GM18498 (cell line): ENCODE measurements at regions not wholly inside any gene's neighbourhood (a gene's known extent, or its start where the extent isn't known, plus 50 kb on each side); places are given as distances from the start of the nearest gene placed in this dataset.
"Not testable (repeated sequence)": the region's sequence is repeated elsewhere in the genome, so short reads cannot be mapped to it uniquely, and the experiment has no call there.

Experiments used
- ATAC-seq: cut with Tn5 transposase; IDR thresholded peaks from one replicate; pipeline ENCODE4 v1.9.1; 2021; ENCODE audit warnings: mild to moderate bottlenecking, moderate library complexity; ENCODE audit not compliant: unreplicated experiment

DNA sequence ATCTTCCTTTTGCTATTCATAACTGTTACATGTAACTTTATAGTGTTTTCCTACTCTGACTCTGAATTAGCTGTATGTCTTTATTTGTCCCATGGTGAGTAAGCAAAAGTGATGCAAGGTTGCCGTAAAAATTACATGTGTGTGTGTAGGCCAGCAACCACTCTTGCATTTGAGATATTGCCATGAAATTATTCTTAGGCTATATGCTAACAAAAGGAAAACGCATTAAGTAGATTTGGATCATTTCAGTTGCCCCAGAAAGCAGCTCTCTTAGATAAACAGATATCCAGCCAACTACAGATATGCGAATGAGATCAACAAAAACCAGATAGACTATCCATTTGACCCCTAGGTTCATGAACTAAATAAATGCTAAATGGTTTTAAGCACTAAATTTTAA lies 73.6 kb downstream of the CYLC2 start:
- no peak for ATAC-seq

DNA sequence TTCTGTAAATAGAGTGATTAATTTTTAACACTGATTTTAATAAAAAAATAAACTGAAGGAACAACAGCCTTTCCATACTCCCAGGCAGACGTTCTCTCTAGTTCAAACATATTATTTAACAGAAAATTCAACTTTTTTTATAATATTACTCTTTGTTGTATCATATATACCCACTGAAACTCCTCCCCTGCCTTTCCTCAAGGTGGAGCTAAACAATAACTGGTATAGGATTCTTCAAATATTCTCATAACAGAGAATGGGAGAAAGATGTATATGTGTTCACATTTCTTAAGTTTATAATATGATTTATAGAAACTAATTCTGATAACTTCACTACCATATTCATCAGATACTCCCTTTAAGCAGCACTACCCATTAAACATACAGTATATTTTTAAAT lies 83.4 kb downstream of the CYLC2 start:
- ATAC-seq = no peak

DNA sequence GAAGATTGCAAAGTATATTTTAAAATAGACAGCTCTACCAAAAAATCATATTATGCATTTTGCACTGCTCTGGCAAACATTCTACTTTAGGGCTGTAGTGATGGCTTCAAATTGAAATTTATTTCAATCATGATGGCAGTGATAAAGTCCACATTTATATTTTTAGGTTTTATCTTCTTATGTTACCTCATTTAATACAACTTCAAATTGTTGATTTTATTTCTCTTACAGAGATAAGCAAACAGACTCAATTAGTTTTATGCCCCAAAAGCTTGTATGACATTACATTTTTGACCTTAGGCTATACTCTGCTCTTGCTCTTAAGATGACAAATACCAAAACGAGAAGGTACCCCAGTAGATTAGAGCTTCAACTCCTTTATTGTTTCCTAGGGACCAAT lies 87.4 kb downstream of the CYLC2 start:
- ATAC-seq = no peak

DNA sequence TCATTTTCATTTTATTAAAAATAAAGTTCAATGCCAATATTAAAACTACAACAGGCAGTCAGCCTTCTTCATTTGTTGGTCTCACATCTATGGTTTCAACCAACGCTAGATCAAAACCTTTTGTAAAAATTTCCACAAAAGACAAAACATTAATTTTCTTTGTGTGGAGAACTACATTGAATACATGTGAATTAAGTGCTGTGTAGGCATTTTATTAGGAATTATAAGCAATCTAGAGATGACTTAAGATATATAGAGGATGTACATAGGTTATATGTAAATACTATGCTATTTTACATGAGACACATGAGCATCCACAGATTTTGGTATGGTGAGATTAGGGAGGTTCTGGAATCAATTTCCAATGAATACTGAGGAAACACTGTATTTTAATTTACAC lies 94.2 kb downstream of the CYLC2 start:
- no peak for ATAC-seq

DNA sequence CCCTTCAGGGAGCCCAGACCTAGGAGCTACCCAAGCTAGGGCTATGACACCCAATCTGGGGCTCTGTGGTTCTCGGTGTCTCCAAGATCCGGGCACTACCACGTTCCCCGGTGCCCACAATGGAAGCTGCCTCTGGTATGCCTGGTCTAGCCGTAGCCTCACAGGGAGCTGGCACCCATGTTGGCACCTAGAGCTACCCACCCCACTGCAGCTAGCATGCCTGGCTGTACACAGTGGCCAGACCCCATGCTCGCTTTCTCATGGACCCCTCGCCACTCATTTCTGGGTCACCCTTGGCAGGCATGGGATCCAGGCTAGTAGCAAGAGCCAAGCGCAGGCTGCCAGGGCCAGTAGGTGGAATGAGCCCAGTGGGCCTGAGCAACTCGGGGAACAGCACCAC lies 109.0 kb downstream of the CYLC2 start:
- no peak for ATAC-seq

DNA sequence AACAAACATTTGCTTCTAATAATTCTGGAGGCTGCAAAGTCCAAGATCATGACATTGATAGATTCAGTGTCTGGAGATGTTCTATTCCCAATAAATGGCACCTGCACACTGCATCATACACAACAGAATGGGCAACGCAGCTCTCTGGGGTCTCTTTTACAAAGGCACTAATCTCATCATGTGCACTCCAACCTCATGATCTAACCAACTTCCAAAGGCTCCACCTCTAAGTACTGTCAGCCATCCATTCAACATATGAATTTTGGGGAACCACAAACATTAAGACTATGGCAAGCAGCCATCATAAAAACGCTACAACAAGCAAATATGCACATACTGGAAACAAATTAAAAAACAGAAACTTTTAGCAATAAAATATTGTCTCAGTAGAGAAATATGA lies 121.1 kb downstream of the CYLC2 start:
- no peak for ATAC-seq

DNA sequence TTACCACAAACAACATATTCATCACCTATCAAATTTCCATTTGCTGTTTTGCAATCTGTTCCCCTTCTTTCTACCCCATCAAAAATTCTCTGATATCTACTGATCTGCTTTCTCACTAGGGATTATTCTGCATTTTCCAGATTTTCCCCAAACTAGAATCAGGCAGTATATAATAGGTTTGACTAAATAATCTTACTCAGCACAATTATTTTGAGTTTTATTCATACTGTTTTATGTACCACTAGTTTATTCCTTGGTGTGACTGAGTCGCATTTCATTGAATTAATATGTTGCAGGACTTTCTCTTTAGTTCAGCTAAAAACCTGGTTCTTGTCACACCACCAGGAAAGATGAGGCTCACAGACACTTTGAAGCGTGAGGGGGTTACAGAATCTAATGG lies 131.4 kb downstream of the CYLC2 start:
- no peak for ATAC-seq

DNA sequence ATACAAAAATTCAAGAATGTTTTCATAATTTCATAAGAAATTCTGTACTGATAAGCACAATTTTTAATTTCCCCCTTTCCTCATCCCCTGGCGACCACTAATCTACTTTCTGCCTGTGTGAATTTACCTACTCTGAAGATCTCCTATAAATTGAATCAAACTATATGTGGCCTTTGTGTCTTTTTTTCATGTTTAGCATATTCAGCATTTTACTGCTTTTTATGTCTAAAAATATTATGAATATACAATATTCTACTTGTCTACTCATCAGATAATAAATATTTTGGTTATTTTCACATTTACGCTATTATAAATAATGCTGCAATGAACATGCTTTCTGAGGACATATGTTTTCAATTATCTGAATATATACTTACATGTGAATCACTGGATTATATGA lies 144.8 kb downstream of the CYLC2 start:
- no peak for ATAC-seq

DNA sequence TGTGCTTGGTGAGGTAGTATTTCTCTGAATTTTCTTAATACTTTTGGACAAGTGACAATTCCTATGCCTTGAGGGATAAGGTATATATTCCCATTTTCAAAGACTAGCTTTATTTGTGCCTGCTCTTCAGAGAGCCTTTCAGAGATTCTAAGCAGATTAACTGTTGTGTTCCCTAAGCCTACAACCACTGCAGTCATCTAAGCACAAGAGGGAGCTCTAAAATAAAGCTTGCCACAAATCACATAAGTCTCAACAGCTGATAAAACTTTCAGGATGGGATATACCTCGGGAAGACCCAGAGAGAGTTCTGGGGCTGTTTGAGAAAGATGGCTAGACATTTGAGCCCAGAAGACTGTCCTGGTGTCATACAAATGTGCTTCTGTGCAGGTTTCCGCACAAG lies 157.3 kb downstream of the CYLC2 start:
- no peak for ATAC-seq

DNA sequence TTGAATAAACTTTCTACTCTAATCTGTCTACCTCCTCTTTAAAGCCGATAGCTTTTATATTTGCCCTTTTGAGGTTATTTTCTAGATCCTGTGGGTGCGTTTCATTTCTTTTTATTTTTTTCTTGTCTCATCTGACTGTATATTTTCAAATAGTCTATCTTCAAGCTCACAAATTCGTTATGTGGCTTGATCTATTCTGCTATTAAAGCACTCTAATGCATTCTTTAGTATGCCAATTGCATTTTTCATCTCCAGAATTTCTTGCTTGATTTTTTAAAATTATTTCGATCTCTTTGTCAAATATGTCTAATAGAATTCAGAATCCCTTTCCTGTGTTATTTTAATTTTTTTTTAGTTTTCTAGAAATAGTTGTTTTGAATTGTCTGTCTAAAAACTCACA lies 172.4 kb downstream of the CYLC2 start:
- ATAC-seq = no peak

DNA sequence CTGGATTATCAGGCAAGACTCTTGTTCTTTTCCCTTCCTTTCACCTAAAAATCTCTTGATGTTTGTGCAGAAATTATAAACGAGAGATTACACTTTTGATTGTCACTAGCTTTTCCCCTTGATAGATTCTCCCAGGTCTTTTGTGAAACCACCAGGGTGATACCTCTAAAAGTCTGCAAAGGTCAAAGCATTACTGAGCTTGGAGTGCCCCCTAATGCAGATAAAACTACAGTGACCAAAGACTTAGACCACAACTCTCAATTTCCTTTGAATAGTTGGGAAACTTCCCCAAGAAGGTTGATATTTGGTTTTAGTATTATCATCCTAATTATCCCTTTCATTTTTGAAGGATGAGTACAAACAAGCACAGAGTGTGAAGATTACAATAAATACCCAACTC lies 173.1 kb downstream of the CYLC2 start:
- no peak for ATAC-seq

DNA sequence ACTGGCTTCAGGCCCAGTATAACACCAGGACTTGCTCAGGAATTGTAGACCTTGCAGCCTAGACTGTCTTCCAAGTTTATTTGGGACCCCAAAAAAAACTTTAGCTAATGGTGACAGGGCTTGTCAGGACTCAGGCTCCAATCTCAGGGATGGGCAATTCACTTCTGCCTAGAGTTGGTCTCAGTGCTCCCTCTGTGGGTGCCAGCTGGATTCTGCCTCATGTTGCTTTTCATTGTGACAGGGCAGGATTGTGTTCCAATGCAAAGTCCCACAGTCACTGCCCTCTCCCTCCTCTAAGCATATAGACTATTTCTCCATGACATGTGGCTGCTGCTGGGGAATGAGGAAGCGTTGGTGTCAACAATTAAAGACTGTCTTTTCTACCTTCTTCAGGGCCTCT lies 174.7 kb downstream of the CYLC2 start:
- no peak for ATAC-seq

DNA sequence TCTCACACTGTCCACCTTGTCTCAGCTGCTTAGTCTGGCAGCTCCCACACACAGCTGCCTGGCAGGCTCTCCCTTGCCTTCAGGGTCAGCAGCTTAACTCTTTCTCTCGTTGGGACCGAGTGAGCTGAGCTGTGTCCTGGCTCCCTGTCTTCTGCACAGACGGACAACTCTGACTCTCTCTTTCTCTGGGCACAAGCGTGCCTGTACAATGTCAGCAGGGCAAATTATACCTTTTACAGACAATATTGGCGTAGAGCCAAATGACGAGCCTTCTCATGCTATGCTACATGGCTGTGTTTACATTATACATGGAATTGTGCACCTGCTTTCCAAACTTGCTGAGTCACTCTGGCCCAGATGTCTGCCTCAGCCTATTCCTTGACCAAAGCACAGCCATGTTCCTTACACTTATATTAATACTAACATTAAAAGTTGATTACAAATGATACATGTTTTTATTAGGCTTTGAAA lies 188.6 kb downstream of the CYLC2 start:
- no peak for ATAC-seq

DNA sequence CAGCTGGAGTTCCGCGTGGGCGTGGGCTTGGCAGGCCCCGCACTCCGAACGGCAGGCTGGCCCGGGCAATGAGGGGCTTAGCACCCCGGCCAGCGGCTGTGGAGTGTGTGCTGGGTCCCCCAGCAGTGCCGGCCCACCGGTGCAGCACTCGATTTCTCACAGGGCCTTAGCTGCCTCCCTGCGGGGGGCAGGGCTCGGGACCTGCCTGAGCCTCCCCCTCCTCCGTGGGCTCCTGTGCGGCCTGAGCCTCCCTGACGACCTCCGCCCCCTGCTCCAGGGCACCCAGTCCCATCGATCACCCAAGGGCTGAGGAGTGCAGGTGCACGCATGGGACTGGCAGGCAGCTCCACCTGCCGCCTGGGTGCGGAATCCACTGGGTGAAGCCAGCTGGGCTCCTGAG lies 191.8 kb downstream of the CYLC2 start:
- no peak for ATAC-seq

DNA sequence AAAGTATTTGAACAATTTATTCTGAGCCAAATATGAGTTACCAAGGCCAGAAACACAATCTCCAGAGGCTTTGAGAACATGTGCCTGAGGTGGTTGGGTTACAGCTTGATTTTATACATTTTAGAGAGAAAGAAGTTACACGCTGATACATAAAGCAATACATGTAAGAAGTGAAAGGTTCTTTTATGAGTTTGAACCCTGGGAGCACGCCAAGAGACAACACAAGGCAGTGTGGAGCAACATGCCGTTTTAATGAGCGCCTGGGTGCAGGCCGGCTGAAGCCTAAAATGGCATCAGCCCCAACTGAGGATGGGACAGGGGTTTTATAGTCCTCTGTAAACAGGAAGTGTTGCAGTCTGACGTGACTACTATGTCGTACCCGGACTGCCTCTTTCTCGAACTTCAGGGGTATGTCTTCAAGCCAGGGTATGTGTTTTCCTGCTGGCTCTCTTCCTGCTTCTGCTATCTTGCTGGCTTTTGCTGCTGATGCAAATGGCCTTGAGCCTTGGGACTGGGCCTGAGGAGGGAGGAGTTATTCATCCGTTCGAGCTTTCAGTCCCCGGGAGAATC lies 193.7 kb downstream of the CYLC2 start:
- ATAC-seq = no peak

DNA sequence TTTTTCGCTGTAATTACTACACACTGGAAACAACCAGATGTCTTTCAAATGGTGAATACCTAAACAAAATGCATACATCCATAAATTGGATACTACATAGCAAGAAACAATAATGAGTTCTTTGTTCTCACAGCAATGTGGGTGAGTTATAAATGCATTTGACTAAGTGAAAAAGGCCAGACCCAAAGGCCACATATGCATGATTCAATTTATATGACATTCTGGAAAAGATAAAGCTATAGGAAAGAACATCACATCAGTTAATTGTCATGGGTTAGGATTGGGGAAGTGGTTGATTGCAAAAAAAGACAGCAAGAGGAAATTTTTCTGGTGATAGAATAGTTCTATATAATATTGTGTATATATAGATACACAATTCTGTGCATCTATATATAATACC lies 198.9 kb downstream of the CYLC2 start:
- ATAC-seq = no peak

DNA sequence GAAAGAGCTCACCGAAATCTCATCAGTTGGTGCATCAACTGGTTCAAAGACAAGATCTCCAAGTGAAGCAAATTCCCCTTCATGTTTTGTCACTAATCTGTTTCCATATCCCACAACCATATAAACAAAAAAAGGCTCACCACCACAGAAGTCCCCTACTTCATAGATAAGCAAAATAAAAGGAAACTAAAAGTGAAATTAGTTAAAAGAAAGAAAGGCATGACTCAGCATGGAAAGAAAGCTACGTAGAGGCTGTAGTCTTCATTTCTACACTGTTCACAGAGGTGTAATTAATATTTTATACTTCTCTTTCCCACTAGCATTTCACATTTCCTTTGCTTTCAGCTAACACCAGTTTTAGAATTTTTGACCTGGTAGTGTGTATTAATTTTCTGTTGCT lies 208.0 kb downstream of the CYLC2 start:
- ATAC-seq = no peak

DNA sequence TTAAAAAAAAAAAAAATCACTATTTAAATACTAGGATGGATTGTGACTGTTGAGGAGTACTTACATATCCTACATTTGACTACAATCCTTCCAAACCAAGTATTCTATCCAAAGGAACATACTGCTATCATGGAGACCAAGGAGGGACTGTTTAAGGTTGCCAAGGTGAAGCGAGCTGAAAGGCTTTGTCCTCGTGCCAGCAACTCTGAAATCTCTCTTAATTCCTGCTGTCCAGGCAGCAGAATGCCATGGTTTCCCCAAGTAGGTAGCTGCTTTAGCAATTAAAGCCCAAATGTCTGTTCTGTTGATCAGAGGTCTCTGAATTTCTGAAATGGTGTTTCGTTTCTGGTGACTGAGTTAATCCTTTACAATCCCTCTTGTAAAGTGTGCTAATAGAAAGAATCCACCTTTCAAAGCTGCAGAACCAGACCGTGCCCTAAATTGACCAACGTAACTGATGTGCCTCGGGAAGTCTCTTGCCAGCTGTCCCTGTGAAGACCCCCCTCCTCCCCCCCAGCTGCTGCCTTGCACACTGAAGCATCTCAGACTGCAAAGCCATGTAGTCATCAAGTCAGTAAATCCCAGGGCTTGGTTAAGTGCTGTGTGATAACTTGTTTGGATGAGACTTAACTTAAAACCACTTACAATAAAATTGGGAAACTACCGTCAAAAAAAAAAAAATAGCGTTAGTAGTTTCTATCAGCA lies 210.9 kb downstream of the CYLC2 start:
- not testable (repeated sequence) for ATAC-seq

DNA sequence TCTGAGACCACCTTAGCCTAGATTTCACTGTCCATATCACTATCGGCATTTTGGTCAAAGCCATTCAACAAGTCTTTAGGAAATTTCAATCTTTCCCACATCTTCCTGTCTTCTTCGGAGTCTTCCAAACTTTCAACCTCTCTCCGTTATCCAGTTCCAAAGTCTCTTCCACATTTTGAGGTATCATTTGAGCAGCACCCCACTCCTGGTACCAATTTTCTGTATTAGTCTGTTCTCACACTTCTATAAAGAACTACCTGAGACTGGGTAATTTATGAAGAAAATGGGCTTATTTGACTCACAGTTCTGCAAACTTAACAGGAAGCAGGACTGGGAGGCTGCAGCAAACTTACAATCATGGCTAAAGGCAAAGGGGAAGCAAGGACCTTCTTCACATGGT lies 215.5 kb downstream of the CYLC2 start:
- no peak for ATAC-seq

DNA sequence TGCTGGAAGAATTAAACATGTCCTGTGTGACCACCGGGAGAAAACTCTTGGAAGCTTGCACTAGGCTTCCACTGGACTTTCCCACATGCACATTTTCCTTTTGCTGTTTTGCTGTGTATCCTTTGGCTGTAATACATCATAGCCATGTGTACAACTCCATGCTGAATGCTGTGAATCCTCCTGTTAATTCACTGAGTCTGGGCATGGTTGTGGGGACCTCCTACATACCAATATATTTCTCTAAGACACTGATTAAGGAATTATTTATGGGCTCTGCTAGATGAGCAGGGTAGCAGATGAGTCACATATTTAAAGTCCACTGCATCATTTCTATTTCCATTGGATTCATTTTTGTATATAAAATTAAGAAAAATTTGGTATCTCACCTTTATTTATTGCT lies 220.1 kb downstream of the CYLC2 start:
- ATAC-seq = no peak

DNA sequence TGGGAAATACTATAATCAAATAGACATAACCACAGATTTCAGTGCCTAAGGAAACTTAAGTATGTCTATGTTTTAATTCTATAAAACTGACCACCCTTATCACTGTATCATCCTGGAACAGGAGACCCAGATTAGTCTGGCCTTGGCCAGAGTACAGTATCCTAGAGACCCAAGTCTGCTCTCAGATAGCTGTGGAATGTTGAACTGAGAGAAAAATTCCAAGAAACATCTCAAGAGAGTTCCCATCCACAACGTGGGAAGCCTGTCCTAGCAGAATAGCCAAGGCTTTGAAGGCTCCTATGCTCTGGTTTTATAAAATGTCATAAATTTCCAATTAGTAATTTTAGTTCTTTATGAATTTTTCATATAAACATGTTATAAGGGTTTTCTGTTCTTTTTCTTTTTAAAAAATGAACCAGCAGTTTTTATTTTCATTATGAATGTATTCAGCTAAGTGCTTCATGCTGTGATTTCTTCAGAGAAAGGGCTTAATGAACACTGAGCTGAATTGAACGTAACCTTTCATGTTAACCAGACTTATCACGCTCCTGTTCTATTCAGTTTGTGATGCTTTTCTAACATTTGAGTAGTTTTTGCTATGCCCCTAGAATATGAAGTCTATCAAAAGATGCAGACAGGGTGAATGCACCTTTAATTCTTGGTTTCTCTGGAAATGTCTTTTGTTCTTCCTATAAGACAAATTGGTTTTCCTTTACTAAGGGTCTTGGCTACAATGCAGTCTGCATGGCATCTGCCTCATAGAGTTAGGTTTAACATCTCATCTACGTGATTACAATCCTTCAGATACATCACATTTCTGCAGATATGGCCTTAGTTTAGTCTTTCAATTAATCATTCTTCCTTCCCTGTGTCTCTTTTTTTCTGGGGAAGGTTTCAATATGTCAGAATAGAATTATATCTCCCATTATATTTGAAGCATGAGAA lies 230.8 kb downstream of the CYLC2 start:
- ATAC-seq = no peak

DNA sequence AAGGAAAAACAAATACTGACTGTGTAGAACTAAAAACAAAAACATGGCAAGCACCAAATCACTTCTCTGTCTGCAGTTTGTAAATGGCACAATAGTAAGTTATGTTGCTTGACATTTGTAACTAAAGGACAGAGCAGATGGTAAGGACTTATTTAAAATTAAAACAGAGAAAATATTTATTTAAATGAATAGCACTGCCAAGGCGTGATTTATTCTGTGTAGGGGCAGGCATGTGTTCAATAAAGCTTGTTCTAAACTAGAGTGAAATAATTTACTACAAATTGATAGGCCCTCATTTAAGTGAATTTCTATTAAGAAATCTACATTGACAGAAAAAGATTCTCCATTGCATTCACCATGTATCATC lies 231.5 kb downstream of the CYLC2 start:
- no peak for ATAC-seq
